EH (cell line): ENCODE measurements at regions not wholly inside any gene's neighbourhood (a gene's known extent, or its start where the extent isn't known, plus 50 kb on each side); places are given as distances from the start of the nearest gene placed in this dataset.
"Not testable (repeated sequence)": the region's sequence is repeated elsewhere in the genome, so short reads cannot be mapped to it uniquely, and the experiment has no call there.

ENCODE experiments used
- DNase-seq: peaks from one replicate; pipeline ENCODE4 v3.0.0-alpha.2; 2015; ENCODE audit warnings: low read depth

GRCh38 chr14:55898938-55899337, 219.3 kb upstream of the PELI2 start:
- no peak for DNase-seq

DNA sequence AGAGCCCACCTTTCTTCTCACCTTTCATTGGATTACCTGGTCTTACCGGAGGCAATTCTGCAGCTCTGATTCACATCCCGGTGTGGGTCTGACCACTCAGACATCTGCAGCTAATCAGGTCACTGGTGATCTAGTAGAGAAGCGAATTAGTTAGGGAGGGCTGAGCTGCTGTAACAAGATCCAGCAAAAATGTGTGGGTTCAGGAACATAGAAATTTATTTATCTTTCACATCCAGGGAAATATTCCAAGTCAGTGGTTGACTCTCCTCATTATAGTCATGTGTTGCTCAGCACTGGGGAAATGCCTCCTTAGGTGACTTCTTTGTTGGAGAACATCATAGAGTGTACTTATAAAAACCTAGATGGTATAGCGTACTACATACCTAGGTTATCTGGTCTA, 218.7 kb upstream of the PELI2 start:
- DNase-seq, result peak; percentile 32

DNA sequence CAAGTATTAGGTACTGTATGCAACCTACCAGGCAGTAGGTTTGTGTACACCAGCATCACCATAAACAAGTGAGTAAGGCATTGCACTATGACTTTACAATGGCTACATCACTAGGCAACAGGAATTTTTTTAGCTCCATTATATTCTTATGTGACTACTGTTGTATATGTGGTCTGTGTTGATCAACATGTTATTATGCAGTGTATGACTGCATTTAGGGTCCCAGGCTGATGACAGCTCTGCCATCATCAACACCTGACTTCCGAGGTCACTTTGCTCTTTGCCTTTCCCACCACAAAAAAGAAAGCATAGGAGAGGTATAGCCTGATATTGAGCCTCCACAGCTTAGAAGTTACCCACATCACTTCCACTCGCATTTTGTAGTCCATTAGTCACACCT, 217.5 kb upstream of the PELI2 start:
- no peak for DNase-seq

GRCh38 chr14:55901291-55901690, 216.9 kb upstream of the PELI2 start:
- no peak for DNase-seq

DNA sequence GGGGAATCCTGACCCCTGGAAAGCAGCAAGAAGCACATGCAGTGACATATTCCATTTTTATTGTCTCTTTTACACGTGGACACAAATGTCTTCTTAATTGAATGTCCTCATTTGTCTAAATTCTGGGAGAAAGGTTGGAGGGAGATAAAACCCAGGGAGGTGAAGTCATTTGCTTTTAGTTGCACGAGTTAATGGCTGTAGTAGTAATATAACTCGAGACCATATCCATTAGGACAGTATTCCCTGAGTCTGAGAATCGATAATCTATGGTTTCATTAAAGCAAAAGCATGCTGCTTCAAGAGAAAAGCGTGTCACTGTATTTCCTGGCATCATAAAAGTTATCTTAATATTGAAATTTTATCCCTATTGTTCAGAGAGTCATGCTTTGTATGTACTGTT, 216.0 kb upstream of the PELI2 start:
- no peak for DNase-seq

DNA sequence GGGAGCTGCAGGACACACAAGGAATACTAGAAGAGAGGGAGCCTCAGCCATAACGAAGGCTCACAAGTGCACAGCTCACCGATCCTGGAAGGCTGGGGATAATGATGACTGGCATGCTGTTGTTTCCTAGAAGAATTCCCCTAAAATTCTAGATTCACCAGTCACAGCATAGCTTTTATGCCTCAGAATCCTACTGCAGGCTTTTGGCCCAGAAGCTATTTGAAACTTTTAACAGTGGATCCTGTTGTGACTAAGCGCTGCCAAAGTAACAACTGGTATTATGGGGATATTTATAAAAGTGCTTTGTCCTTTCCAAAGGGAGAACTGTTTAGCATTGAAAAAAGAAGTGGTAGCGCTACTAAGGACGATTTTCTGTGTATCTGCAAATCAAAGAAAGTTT, 214.1 kb upstream of the PELI2 start:
- DNase-seq, result no peak

DNA sequence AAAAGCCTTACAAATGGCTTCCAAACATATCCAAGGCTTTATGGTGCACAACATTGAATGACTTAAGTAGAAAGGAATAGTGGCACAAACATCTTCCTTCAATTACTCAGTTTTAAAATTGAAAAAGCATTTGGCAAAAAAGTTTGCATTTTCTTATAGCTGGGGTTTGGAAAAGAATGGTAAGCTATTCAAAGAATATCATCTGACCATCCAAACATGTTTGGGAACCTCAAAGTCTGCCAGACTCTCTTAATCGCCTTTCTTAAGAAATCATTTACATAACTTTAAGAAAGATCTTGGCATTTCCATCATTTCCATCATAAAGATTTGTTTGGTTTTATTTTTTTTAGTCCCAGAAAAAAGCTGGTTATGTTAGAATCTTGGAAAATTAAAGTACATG, 210.1 kb upstream of the PELI2 start:
- no peak for DNase-seq

- no peak for DNase-seq
Measured at GRCh38 chr14:55909879-55910278, 208.3 kb upstream of the PELI2 start.

DNA sequence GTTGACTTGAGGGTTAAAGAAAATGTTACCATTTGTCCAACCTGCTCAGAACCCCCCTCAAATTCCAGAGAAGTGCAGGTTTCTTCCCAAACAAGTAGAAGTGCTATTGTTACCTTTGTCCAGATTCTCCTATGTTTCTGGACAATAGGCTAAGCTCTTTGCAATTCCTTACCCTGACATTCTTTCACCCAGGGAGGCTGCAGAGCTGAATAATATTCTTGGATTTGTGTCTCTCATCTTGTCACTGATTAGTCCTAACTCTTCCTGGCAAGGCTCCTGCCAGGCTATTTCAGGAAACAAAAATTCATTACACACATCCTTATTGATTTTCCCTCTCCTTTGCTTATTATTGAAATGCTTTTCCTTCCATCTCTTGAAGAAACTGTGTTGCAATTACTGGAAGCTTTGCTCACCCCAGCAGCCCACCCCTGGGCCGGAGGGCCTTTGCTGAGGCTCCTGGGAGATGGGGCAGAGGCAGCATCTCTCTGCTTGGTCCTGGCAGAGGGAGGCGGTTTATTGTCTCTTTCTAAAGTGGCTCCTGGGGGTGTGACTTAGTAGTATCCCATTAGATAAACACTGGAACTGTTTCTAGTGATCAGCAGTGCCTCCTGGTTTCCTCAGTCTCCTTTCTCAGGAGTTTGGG, 207.5 kb upstream of the PELI2 start:
- DNase-seq, result no peak

- no peak for DNase-seq
Measured at GRCh38 chr14:55911776-55912175, 206.4 kb upstream of the PELI2 start.

DNA sequence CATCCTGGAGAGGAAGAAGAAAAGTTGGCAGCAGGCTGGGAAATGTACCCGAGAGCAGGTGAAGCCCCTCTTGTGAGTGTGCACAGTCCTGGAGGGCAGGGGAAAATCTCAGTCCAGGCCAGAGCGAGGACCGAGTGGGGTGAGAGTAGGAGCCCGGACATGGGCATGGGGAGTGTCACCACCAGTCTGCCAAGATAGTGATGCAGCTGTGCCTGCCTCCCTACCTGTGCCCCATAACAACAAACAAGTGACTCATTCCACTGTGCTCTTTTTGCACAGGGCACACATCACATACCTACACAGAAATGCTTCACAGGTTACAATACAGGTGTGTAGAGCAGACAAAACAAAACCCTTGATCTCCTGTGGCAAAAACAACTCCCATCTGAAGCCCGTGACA, 205.9 kb upstream of the PELI2 start:
- no peak for DNase-seq

DNA sequence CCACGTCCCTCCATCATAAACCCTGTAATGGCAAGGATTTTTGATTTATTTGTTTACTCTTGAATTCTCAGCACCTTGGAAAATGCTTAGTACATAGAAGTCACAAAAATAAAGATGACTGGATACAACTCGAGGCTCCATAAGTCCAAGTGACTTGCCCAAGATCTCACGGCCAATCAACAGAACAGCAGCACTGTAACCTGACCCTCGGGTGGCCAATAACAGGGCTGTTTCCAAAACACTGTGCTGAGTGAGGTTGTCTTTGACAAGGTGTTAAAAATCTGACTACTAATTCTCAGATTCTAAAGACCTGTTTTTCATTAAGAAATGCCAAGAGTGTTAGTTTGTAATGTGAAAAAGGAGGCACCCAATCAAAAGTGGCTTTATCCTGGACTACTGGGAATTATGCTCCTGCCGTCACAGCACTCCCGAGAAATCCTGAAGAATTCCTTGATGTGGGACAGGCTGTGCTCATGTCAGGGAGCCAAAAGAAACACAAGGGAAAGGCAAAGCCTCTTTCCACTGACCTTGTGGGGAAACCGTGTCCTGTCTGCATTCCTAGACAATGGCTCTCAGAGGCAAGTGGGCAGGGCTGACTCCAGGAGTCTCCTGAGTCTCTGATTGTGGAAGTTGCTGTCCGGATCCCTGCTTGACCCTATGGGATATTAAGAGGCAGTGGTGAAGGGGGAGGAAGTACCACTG, 204.7 kb upstream of the PELI2 start:
- peak; percentile 70 for DNase-seq

GRCh38 chr14:55914771-55915170, 203.4 kb upstream of the PELI2 start:
- no peak for DNase-seq

DNA sequence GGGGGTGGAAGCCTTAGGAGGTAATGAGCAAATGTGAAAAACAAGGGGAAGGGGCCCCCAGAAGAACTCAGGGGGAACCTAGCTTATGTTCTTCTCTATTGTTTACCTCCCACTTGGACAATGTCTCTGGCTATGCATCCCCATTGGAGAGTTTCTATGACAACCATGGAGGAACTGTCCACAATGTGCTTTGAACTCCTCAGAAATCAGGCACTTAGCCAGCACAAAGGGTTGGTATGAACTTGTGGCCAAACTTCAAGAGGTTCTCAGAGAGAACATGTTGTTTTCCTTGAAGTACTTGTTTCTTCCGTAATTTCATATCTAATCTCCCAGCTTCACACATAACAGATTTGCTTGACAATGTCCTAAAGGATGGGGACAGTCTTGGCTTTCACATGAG, 202.8 kb upstream of the PELI2 start:
- peak; percentile 13 for DNase-seq

GRCh38 chr14:55919800-55920199, 198.4 kb upstream of the PELI2 start:
- not testable (repeated sequence) for DNase-seq

DNA sequence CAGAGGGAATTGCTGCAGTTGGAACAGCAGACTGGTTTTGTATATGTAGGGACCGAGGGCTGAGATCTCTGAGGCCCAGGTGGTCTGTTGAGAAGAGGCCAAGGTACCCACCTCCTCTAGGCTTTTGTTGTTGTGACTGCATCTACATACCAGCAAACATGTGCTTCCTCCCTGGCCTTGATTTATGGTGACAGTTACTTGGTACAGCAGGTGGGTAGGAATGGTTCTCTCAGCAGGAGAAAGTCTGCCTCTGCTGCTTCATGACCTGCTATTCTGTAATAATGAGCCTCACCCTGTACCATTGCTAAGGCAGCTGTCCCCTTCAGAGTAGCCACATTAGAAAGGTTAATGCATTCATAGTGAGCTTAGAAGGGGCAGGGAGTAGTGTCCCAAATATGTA, 196.7 kb upstream of the PELI2 start:
- no peak for DNase-seq

DNA sequence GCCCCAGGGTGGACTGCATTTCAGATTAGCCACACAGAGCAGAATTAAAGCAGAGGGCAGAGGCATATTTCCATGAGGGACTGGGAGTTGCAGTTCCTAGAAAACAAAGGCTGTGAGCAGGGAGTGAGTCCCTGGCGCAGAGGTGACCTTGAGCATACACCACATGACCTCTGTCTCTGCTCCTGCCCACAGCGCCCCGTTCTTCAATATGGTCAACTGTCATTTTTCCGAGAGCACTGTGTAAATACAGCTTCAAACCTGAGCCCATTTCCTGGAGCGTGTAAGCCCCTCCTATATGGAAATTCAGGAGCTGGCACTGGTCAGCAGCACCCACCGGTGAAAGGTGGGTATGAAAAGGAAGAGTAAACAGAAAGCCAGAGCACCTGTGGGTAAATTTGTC, 192.2 kb upstream of the PELI2 start:
- no peak for DNase-seq

DNA sequence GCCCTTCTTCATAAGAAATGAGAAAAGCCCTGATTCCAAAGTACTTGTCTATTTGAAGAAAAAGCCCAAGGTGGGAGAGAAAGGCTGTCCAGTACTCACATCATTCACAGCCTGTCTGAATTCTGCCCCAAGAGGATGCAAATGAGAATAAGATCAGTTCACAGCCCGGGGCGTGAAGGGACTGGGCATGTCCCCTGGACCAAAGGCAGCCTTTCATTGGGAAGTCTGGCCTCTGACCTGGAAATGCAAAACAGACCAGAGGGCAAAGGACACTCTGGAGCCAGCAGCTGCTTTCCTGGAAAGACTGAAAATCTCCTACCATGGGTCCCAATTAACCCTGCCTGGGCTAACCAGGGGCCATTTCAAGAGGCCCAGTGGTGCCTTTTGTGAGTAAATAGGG, 191.2 kb upstream of the PELI2 start:
- DNase-seq, result no peak

DNA sequence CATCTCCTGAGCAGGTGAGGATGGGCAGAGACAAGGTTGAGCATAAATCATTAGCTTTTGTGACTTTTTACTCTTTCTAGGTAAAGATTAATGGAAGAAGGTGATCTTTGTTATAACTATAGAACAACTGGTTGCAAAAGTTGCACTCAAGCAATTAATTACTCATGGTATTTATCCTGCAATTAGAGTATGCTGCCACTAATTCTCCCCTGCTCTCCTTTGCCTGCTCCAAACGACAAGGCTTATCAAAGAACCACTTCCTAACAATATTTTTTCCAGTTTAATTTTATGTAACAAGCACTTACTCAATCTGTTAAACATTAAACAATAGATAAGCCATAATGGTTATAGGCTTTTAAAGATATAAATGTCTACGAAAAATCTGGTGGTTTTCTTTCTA, 189.9 kb upstream of the PELI2 start:
- DNase-seq, result no peak

DNA sequence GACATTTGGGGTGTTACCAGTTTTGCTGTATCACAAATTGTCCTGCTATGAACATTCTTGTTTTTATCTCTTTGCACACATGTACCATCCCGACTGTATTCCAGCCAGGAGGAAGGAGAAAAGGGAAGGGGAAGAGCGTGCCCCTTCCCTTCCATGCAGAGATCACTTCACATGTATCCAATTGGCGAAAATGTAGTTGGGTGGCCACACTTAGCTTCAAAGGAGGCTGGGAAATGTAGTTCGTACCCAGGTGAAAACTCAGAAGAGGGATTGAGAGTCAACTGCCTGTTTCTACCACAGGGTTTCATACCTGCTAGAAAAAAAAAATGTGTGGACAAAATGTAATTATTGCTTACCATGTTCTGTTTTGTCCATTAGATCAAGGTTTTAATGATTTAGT, 189.1 kb upstream of the PELI2 start:
- no peak for DNase-seq

DNA sequence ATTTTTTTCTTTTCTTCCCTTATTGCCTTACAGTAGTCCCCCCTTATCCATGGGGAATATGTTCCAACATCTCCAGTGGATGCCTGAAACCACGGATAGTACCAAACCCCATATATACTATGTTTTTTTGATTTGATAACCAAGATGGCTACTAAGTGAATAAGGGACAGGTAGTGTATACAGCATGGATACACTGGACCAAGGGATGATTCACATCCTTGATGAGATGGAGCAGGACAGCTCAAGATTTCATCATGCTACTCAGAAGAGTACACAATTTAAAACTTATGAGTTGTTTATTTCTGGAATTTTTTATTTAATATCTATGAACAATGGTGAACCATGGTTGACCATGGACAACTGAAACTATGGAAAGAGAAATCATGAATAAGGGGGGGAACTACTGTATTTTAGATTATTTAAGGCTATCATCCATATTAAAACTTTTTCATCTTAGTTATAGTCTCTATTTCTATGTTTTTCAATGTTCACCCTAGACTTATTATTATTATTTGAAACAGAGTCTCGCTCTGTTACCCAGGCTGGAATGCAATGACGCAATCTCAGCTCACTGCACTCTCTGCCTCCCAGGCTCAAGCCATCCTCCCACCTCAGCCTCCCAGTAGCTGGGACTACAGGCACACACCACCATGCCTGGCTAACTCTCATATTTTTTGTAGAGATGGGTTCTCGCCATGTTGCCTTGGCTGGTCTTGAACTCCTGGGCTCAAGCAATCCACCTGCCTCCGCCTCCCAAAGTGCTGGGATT, 188.0 kb upstream of the PELI2 start:
- DNase-seq, result no peak

GRCh38 chr14:55936691-55937090, 181.5 kb upstream of the PELI2 start:
- DNase-seq, result no peak

GRCh38 chr14:55938249-55938791, 179.9 kb upstream of the PELI2 start:
- DNase-seq, result peak; percentile 43
